GM19463 (cell line): ENCODE measurements at regions not wholly inside any gene's neighbourhood (a gene's known extent, or its start where the extent isn't known, plus 50 kb on each side); places are given as distances from the start of the nearest gene placed in this dataset.

Experiments used
- ATAC-seq: cut with Tn5 transposase; IDR thresholded peaks from one replicate; pipeline ENCODE4 v1.9.1; 2021; ENCODE audit warnings: mild to moderate bottlenecking, moderate library complexity; ENCODE audit not compliant: unreplicated experiment

- no peak for ATAC-seq
Measured at GRCh38 chr14:87073880-87074570, 919.0 kb downstream of the GALC start.

GRCh38 chr14:87067591-87067990, 925.4 kb downstream of the GALC start:
- ATAC-seq, result no peak

DNA sequence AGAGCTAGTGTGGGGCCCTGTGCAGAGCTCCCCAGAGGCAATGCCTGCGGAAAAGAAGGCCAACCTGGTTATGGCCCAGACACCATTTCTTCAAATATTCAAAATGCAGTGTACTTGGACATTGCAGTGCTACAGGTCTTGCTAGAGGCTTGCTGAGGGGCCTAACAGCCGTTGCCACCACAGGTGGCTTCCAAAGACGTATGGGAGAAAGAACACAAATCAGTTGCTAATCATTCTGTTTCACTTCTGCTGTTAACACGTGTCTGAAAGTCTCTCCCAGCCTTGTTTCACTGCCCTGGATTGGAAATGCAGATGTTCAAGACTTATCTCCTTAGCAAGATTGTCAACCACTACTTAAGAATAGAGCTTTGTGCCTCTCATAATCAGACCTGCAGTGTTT, 925.9 kb downstream of the GALC start:
- no peak for ATAC-seq

DNA sequence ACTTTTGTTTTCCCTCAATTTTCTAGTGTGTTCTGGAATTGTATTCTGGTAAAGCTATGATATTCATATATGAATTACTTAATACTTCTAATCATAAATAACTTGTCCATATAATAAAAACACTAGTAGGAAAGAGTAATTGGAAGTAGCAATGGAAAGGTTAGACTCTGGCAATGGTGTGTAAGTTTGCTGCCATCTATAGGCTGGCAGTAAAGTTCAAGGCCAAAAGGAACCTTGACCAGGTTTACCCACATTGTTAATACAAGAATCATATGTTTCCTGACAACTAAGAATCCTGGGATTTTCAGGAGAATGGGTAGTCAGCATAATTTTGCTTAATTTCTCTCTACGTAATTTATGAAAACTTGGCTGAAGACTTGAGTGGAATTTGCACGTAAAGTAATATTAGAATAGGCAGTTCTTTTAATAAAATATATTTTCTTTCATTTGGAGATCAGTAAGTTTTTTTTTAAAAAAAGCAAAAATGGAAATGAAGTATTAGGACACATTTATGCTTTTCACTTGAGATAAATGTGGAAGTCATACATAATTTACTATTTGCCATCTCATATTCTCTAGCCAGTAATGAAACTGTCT, 926.7 kb downstream of the GALC start:
- no peak for ATAC-seq

GRCh38 chr14:87065366-87065765, 927.6 kb downstream of the GALC start:
- no peak for ATAC-seq

DNA sequence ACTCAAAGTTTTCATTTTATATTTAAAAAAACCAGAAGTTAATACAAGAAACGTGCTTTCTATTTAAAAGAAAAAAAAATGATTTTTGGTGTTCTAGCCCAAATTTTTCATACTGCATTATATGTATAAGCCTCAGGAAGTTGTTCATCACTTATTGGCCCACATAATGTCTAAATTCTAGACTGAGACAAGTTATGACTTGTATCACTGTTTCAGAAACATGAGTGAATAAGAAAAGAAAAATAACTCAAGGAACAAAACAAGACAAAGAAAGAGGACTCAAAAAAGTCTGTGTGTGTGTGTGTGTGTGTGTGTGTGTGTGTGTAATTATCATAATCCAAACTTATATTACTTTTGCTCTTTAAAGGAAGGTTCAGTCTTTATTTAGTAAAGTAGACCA, 929.8 kb downstream of the GALC start:
- no peak for ATAC-seq

- no peak for ATAC-seq
Measured at GRCh38 chr14:87060405-87060804, 932.6 kb downstream of the GALC start.

DNA sequence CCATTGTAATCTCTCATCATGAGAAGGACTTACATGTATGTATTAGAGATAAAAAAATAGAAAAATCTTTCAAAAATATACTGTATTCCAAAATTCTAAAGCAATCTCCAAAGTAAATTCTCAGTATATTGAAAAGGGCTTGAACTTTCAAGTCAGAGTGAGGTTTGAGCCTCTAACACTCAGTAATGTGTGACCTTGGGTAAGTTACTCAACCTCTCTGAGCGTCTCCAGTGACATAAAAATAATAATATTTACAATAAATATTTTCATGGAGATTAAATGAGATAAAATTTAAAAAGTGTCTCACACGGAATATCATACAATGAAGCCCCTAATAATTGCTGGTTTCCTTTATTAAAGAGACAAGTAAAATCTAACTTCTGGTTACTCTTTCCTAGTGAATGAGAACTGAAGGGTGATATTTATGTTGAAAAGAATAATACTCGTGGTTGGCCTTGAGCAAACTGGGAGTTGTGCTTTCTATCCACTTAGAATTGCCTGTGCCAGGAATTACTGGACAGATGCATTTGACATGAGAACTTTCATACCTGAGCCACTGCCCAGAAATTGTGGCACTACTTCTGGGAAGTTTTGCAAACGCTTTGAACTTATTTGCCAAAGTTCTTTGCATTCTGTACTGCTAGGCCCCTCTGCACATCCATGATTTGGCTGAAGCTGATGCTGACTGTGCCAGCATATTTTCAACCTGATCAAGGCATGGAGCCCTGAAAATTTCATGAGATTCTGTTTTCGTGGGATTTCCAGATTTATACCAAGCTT, 933.7 kb downstream of the GALC start:
- no peak for ATAC-seq

- ATAC-seq, result no peak
Measured at GRCh38 chr14:87055007-87055406, 938.0 kb downstream of the GALC start.

- ATAC-seq, result no peak
Measured at GRCh38 chr14:87052646-87053225, 940.2 kb downstream of the GALC start.

- no peak for ATAC-seq
Measured at GRCh38 chr14:87050421-87050820, 942.6 kb downstream of the GALC start.

DNA sequence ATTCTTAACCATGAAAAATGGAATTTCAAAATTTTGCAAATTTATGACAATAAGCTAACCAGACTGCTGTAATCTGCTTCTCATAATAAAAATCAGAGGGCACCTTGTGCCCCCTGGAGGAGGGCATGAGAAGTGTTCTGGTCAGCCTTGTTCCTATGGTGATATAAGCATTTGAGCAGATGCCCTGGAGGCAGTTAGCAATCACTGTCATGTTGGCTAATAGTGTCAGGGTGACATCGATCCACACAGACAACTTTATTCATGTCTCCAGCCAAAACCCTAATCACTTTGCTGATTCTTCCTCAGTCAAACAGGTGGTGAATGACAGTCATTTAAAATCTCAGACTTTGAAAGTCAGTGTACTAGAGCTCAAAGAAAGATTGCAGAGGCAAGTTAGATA, 943.0 kb downstream of the GALC start:
- ATAC-seq, result no peak

DNA sequence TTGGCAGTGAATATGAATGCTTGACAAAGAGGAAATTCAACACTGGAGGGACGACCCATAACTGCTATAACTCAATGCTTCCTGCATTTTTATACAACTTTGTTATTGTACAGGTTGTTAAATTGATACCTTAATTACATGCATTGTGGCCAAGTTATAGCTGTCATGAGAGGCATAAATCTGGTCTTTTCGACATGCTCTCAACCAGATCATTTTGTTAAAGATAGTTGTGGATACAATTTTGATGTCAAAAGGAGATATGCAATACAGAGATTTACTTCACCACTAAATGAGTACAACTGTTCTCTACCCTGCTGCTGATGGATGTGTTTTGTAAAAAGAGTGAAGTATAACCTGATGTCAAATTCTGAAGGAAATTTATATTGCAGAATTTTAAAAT, 946.0 kb downstream of the GALC start:
- no peak for ATAC-seq

DNA sequence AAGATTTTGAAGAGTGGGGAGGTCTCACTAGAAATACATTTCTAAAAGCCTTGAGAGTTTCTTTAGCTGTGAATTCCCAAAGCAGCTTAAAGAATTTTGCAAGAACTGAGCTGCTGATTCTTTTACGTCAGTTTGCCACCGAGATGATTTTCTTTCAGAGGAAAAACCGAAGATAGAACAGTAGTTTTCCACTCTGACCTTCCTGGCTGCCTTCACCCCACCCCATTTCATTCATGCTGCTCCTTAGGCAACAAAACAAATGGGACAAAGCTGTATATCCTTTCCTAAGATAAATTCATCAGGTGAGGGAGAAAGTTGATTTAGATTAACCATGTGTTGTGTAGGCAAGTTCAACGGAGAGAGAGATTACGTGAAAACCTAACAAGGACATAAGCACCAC, 947.0 kb downstream of the GALC start:
- no peak for ATAC-seq

GRCh38 chr14:87045246-87045645, 947.7 kb downstream of the GALC start:
- ATAC-seq, result no peak

GRCh38 chr14:87044807-87045206, 948.2 kb downstream of the GALC start:
- no peak for ATAC-seq

DNA sequence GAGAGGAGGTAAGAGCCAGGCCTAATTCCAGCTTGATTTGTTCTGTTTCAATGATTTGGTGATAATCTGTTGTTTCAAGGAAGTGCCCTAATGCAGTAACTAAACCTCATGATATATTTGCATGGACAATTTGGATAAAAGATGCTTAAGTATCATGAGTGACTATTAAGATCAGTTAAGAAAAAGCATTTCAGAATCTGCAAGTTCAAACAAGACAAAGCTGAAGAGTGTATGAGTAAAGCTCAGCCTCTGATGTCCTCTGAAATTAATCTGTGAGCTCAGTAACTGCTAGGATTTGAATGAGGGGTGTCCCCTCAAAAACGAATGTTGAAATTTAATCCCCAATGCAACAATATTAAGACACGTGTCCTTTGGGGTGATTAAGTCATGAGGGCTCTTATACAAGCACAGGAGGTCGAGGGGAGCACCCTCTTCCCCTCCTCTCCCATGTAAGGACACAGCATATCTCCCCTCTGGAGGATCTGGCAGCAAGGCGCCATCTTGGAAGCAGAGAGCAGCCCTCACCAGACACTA, 949.2 kb downstream of the GALC start:
- ATAC-seq, result no peak

DNA sequence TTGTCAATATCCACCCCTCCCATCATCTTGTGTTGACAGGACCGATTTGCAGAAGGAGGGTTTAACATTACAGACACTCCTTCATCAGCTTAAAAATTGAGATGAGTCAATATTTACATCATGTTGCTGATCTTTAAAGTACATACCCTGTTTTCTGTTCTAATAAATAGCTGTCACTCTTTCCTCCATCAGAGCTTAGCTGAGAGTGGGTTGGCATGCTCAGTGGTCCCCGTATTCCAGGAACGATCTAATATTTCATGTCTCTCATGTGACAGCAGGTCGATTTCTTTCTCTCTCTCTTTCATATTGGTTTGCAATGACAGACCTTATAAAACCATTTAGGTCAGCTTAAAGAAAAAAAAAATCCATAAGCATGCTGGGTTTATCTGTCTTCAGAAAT, 950.6 kb downstream of the GALC start:
- ATAC-seq, result no peak

- no peak for ATAC-seq
Measured at GRCh38 chr14:87041290-87042020, 951.5 kb downstream of the GALC start.

DNA sequence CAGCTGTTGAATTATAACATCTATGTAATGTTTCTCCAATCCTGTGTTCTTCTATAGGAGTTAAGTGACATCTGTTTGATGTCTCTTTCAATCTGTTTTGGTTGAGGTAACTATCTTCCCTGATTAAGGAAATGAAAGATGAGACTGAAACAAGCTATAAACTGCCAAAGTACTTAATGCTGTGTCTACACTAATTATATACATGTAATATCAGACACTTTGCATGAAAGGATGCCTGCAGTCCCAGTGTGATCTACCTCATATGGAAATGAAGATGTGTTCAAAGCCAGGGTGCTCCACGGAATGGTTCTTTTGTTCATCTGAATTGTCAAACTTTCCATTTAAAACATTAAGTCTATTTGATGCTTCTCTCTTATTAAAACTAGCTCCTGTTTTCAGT, 958.3 kb downstream of the GALC start:
- ATAC-seq, result no peak

GRCh38 chr14:87030197-87030596, 962.8 kb downstream of the GALC start:
- ATAC-seq, result no peak
